Naive thymus-derived CD8-positive, alpha-beta T cell (primary cell): ENCODE measurements at regions not wholly inside any gene's neighbourhood (a gene's known extent, or its start where the extent isn't known, plus 50 kb on each side); places are given as distances from the start of the nearest gene placed in this dataset.

Experiments used
- ATAC-seq, 2 donors: fragments of 150-1000 bp; cut with Tn5 transposase in 1 of 2; sonication (Bioruptor Pico), chemical (Tn5 transposase) in 1 of 2; 1 replicate in 1 of 2; 2 replicates in 1 of 2; pipeline ENCODE4 v1.10.0; 2021; ENCODE audit warnings: mild to moderate bottlenecking in 2 of 2, moderate library complexity in 2 of 2
- POLR2A ChIA-PET: fragments of 350-600 bp; sonication (Branson Sonifier 250); formaldehyde crosslinking; loops from one replicate; lab custom pipeline; 2021; ENCODE audit warnings: antibody characterized with exemption; lab: Charles Lee
- DNase-seq, 10 donors: peaks; one replicate each; pipeline versions ENCODE4 v3.0.0 to v3.0.0-alpha.2; 2020 to 2022
- H3K27ac Mint-ChIP-seq, 10 donors: one replicate each; pipeline ENCODE4 v1.8.0; 2020 to 2022; ENCODE audit warnings: mild to moderate bottlenecking in 10 of 10, mixed read lengths in 10 of 10, moderate library complexity in 4 of 10, inconsistent platforms in 1 of 10
- H3K27me3 Mint-ChIP-seq, 5 donors: one replicate each; pipeline ENCODE4 v1.8.0; 2021 to 2022; ENCODE audit warnings: mixed read lengths in 5 of 5
- H3K36me3 Mint-ChIP-seq, 3 donors: one replicate each; pipeline ENCODE4 v1.8.0; 2020 to 2022; ENCODE audit warnings: mixed read lengths in 3 of 3, mild to moderate bottlenecking in 2 of 3, inconsistent platforms in 1 of 3
- H3K4me1 Mint-ChIP-seq, 4 donors: one replicate each; pipeline ENCODE4 v1.8.0; 2021 to 2022; ENCODE audit warnings: mixed read lengths in 4 of 4
- H3K4me3 Mint-ChIP-seq, 10 donors: one replicate each; pipeline ENCODE4 v1.8.0; 2020 to 2022; ENCODE audit warnings: mild to moderate bottlenecking in 10 of 10, mixed read lengths in 10 of 10, moderate library complexity in 6 of 10, inconsistent platforms in 1 of 10
- H3K9me3 Mint-ChIP-seq, 9 donors: one replicate each; pipeline ENCODE4 v1.8.0; 2020 to 2022; ENCODE audit warnings: mixed read lengths in 9 of 9, mild to moderate bottlenecking in 3 of 9, inconsistent platforms in 1 of 9, moderate library complexity in 1 of 9

GRCh38 chr2:129768485-129769184 is 210.8 kb upstream of the RAB6C start:
- no peak overlapping the region for H3K4me3 Mint-ChIP-seq
- ATAC-seq (no peak), DNase-seq (no peak)
- no peaks in the 10 kb centered on the region for H3K36me3 Mint-ChIP-seq
- H3K4me1 Mint-ChIP-seq: no peaks in the 10 kb centered on the region
- H3K9me3 Mint-ChIP-seq: peaks cover 0 to 17% (median 3%) of the 10 kb centered on the region in 9 donors
- POLR2A ChIA-PET: no interaction called here
- no peak overlapping the region for H3K27ac Mint-ChIP-seq
- peaks cover 1 to 35% (median 14%) of the 10 kb centered on the region in 5 donors for H3K27me3 Mint-ChIP-seq

- no peaks in the 10 kb centered on the region for H3K36me3 Mint-ChIP-seq
- POLR2A ChIA-PET: no interaction called here
- DNase-seq (no peak), ATAC-seq (no peak)
- H3K4me3 Mint-ChIP-seq: no peak overlapping the region
- H3K27me3 Mint-ChIP-seq: peaks cover 0 to 35% (median 14%) of the 10 kb centered on the region in 5 donors
- no peak overlapping the region for H3K27ac Mint-ChIP-seq
- H3K4me1 Mint-ChIP-seq: no peaks in the 10 kb centered on the region
- peaks cover 0 to 18% (median 4%) of the 10 kb centered on the region in 9 donors for H3K9me3 Mint-ChIP-seq
These were observed 210.1 kb upstream of the RAB6C start for GRCh38 chr2:129769185-129769991.

- peaks cover 0 to 18% (median 4%) of the 10 kb centered on the region in 9 donors for H3K9me3 Mint-ChIP-seq
- ATAC-seq (no peak), DNase-seq (no peak)
- no peaks in the 10 kb centered on the region for H3K4me1 Mint-ChIP-seq
- H3K27me3 Mint-ChIP-seq: peaks cover 0 to 15% (median 3%) of the 10 kb centered on the region in 5 donors
- H3K36me3 Mint-ChIP-seq: no peaks in the 10 kb centered on the region
- POLR2A ChIA-PET: no interaction called here
- no peak overlapping the region for H3K27ac Mint-ChIP-seq
- H3K4me3 Mint-ChIP-seq: no peak overlapping the region
These were observed 207.9 kb upstream of the RAB6C start for GRCh38 chr2:129771418-129772189.

DNA sequence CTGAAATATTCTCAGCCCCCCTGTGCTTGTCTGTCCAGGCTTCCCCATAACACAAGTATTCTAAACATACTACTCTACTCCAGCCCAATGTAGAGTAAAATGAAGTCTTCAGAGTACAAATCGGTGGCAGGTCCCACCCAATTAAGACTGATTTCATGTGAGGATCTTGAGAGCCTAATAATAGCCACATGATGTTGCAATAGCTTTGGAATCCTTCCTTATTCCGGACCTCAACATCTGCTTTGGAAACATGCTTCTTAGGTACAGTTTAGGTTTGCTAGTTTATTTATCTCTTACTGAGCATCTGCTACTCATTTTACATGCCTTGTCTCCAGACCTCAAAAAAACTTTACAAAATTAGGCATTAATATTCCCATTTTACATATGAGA is 207.3 kb upstream of the RAB6C start:
- Mint-ChIP-seq H3K9me3 (peaks cover 0 to 18% (median 4%) of the 10 kb centered on the region in 9 donors), H3K27ac (no peak overlapping the region), H3K27me3 (peaks cover 0 to 10% (median 0%) of the 10 kb centered on the region in 5 donors), H3K36me3 (no peaks in the 10 kb centered on the region), H3K4me3 (no peak overlapping the region), H3K4me1 (no peaks in the 10 kb centered on the region)
- ATAC-seq (no peak), DNase-seq (no peak)
- POLR2A ChIA-PET: no interaction called here

- no peaks in the 10 kb centered on the region for H3K36me3 Mint-ChIP-seq
- H3K9me3 Mint-ChIP-seq: peaks cover 0 to 18% (median 4%) of the 10 kb centered on the region in 9 donors
- POLR2A ChIA-PET: no interaction called here
- peaks cover under 1 to 22% (median 5%) of the 10 kb centered on the region in 5 donors for H3K27me3 Mint-ChIP-seq
- ATAC-seq (no peak), DNase-seq (no peak)
- no peaks in the 10 kb centered on the region for H3K4me1 Mint-ChIP-seq
- H3K4me3 Mint-ChIP-seq: no peak overlapping the region
- H3K27ac Mint-ChIP-seq: no peak overlapping the region
These were observed 203.4 kb upstream of the RAB6C start for GRCh38 chr2:129775952-129776653.

DNA sequence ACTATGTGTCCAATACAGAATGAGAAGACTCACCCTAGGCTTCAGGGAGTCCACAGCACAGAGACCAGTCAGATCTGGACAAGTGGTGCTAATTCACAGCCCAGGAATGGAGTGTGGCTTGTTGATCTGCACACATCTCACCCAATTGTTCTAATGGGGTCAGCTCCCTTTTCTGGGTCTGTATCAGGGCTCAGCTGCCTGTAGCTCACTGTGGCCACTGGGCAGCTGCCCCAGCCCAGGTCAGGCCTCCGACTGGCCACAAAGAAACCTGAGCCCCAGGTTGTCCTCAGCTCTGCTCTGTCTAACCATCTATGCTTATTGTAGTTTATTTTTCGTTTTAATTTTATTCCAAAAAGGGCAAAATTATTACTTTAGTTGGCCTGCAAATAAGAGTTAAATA is 202.3 kb upstream of the RAB6C start:
- no peak overlapping the region for H3K4me3 Mint-ChIP-seq
- DNase-seq (no peak), ATAC-seq (no peak)
- H3K27ac Mint-ChIP-seq: no peak overlapping the region
- peaks cover 0 to 2% (median 0%) of the 10 kb centered on the region in 4 donors for H3K4me1 Mint-ChIP-seq
- H3K27me3 Mint-ChIP-seq: peaks cover 3 to 26% (median 13%) of the 10 kb centered on the region in 5 donors
- no peaks in the 10 kb centered on the region for H3K36me3 Mint-ChIP-seq
- POLR2A ChIA-PET: no interaction called here
- H3K9me3 Mint-ChIP-seq: peaks cover 0 to 14% (median 2%) of the 10 kb centered on the region in 9 donors

- H3K36me3 Mint-ChIP-seq: no peaks in the 10 kb centered on the region
- ATAC-seq: no peak
- H3K9me3 Mint-ChIP-seq: peaks cover 0 to 6% (median 0%) of the 10 kb centered on the region in 9 donors
- POLR2A ChIA-PET: no interaction called here
- H3K27me3 Mint-ChIP-seq: peaks cover 3 to 30% (median 13%) of the 10 kb centered on the region in 5 donors
- no peak overlapping the region for H3K27ac Mint-ChIP-seq
- H3K4me3 Mint-ChIP-seq: no peak overlapping the region
- peaks cover 0 to 2% (median 0%) of the 10 kb centered on the region in 4 donors for H3K4me1 Mint-ChIP-seq
- DNase-seq: no peak
These were observed 201.5 kb upstream of the RAB6C start for GRCh38 chr2:129777762-129778583.

GRCh38 chr2:129778584-129778877 is 200.9 kb upstream of the RAB6C start:
- Mint-ChIP-seq H3K9me3 (peaks cover 0 to 2% (median 0%) of the 10 kb centered on the region in 9 donors), H3K27me3 (peaks cover 3 to 31% (median 13%) of the 10 kb centered on the region in 5 donors), H3K27ac (no peak overlapping the region), H3K4me1 (peaks cover 0 to 2% (median 0%) of the 10 kb centered on the region in 4 donors), H3K36me3 (no peaks in the 10 kb centered on the region), H3K4me3 (no peak overlapping the region)
- POLR2A ChIA-PET: no interaction called here
- no peak for ATAC-seq
- no peak for DNase-seq

DNA sequence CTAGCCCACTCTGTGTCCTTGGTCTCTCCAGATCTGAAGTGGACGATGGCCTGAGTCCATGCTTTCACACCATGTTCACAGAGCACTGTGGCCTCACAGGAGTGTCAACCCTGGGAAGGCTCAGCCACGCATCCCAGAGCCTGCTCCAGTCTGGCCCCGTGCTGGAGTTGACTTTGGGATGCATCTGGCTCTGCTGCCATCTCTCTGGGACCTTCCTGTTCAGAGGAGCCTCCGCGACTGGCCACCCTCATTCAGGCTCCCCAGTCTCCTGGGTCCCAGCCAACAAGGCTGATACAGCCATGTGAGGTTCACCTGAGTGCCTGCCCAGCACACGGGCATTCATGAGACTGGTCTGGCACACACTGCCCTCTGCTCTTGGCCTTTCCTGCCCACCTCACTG is 199.7 kb upstream of the RAB6C start:
- Mint-ChIP-seq H3K27me3 (peaks cover 3 to 31% (median 13%) of the 10 kb centered on the region in 5 donors), H3K4me3 (no peak overlapping the region), H3K36me3 (no peaks in the 10 kb centered on the region), H3K27ac (no peak overlapping the region), H3K4me1 (peaks cover 0 to 2% (median 0%) of the 10 kb centered on the region in 4 donors), H3K9me3 (no peaks in the 10 kb centered on the region)
- POLR2A ChIA-PET: no interaction called here
- ATAC-seq (peak in 1 of 2 donors; percentile 10), DNase-seq (no peak)

- Mint-ChIP-seq H3K27me3 (peaks cover 3 to 31% (median 13%) of the 10 kb centered on the region in 5 donors), H3K9me3 (no peaks in the 10 kb centered on the region), H3K27ac (no peak overlapping the region), H3K4me3 (no peak overlapping the region), H3K4me1 (peaks cover 0 to 2% (median 0%) of the 10 kb centered on the region in 4 donors), H3K36me3 (no peaks in the 10 kb centered on the region)
- POLR2A ChIA-PET: no interaction called here
- ATAC-seq (no peak), DNase-seq (no peak)
These were observed 198.9 kb upstream of the RAB6C start for GRCh38 chr2:129780316-129781270.
